HUES64 (cell line): ENCODE measurements at regions not wholly inside any gene's neighbourhood (a gene's known extent, or its start where the extent isn't known, plus 50 kb on each side); places are given as distances from the start of the nearest gene placed in this dataset.

ENCODE experiments used
- H3K27ac ChIP-seq: 2 replicates; pipeline ENCODE4 v1.7.0; 2013; ENCODE audit warnings: low read depth, low read length, inconsistent platforms
- H3K27me3 ChIP-seq: 2 replicates; pipeline ENCODE4 v1.6.1; 2013; ENCODE audit warnings: mild to moderate bottlenecking, low read length; ENCODE audit not compliant: insufficient read depth
- H3K36me3 ChIP-seq: 2 replicates; pipeline ENCODE4 v1.6.1; 2013; ENCODE audit warnings: mild to moderate bottlenecking, low read length; ENCODE audit not compliant: insufficient read depth
- H3K4me1 ChIP-seq: 2 replicates; pipeline ENCODE4 v1.6.1; 2013; ENCODE audit warnings: mild to moderate bottlenecking, low read length, moderate library complexity; ENCODE audit not compliant: insufficient read depth
- H3K4me3 ChIP-seq: 2 replicates; pipeline ENCODE4 v1.5.1; 2013; ENCODE audit warnings: mild to moderate bottlenecking, low read length, moderate library complexity
- H3K9ac ChIP-seq: 2 replicates; pipeline ENCODE4 v1.6.1; 2013; ENCODE audit warnings: mild to moderate bottlenecking, low read depth, low read length
- H3K9me3 ChIP-seq: 2 replicates; pipeline ENCODE4 v1.6.1; 2013; ENCODE audit warnings: low read depth, low read length; ENCODE audit not compliant: insufficient read depth
- WGBS: fragments of 150-250, 120-280 bp; methylation state at CpG from one replicate; pipeline ENCODE4 v1.1.7; 2013; ENCODE audit warnings: missing lambda C conversion rate; 5-methylcytosine and 5-hydroxymethylcytosine counted together

- Histone ChIP-seq H3K4me3 (0 out of 2 replicates have a peak overlapping the region, but pooled peaks have one; percentile 4), H3K36me3 (no peaks in the 10 kb centered on the region), H3K27ac (peak overlapping the region; percentile 89; the same call in 1 of the 2 replicates), H3K9me3 (no peaks in the 10 kb centered on the region), H3K9ac (no peak overlapping the region), H3K27me3 (no peaks in the 10 kb centered on the region), H3K4me1 (peaks cover 29% of the 10 kb centered on the region)
- WGBS = 17% methylated on average over 16 of the region's 17 CpGs
Measured at GRCh38 chr22:48369789-48370507, 1457.7 kb downstream of the BRD1 start.

GRCh38 chr22:48368975-48369525 lies 1458.6 kb downstream of the BRD1 start:
- peak overlapping the region; percentile 19; the same call in 1 of the 2 replicates for H3K9ac ChIP-seq

GRCh38 chr22:48367731-48368130 lies 1459.9 kb downstream of the BRD1 start:
- no peaks in the 10 kb centered on the region for H3K36me3 ChIP-seq
- H3K9ac ChIP-seq = no peak overlapping the region
- H3K4me1 ChIP-seq = peaks cover 28% of the 10 kb centered on the region
- no peaks in the 10 kb centered on the region for H3K27me3 ChIP-seq
- WGBS = 92% methylated on average over 12 of the region's 12 CpGs
- no peaks in the 10 kb centered on the region for H3K9me3 ChIP-seq
- no peak overlapping the region for H3K27ac ChIP-seq
- H3K4me3 ChIP-seq = no peak overlapping the region

More at GRCh38 chr22:48368975-48369525, 1458.6 kb downstream of the BRD1 start:
- Histone ChIP-seq H3K4me1 (peaks cover 29% of the 10 kb centered on the region), H3K9me3 (no peaks in the 10 kb centered on the region), H3K36me3 (no peaks in the 10 kb centered on the region), H3K4me3 (no peak overlapping the region), H3K27me3 (no peaks in the 10 kb centered on the region), H3K27ac (peak overlapping the region; percentile 89)
- WGBS = 63% methylated on average over 11 of the region's 11 CpGs

- Histone ChIP-seq H3K27ac (no peak overlapping the region), H3K4me1 (peaks cover 21% of the 10 kb centered on the region), H3K9me3 (no peaks in the 10 kb centered on the region), H3K9ac (no peak overlapping the region), H3K36me3 (no peaks in the 10 kb centered on the region), H3K4me3 (no peak overlapping the region), H3K27me3 (no peaks in the 10 kb centered on the region)
- WGBS = 96% methylated on average over 9 of the region's 9 CpGs
Measured at GRCh38 chr22:48366591-48366990, 1461.1 kb downstream of the BRD1 start.

GRCh38 chr22:48366056-48366455 lies 1461.6 kb downstream of the BRD1 start:
- no peak overlapping the region for H3K9ac ChIP-seq
- no peak overlapping the region for H3K27ac ChIP-seq
- peaks cover 21% of the 10 kb centered on the region for H3K4me1 ChIP-seq
- H3K36me3 ChIP-seq = no peaks in the 10 kb centered on the region
- no peak overlapping the region for H3K4me3 ChIP-seq
- H3K27me3 ChIP-seq = no peaks in the 10 kb centered on the region
- H3K9me3 ChIP-seq = no peaks in the 10 kb centered on the region
- WGBS = 96% methylated on average over 8 of the region's 8 CpGs

- 94% methylated on average over 4 of the region's 4 CpGs for WGBS
- Histone ChIP-seq H3K4me1 (peaks cover 14% of the 10 kb centered on the region), H3K36me3 (no peaks in the 10 kb centered on the region), H3K27me3 (no peaks in the 10 kb centered on the region), H3K4me3 (no peak overlapping the region), H3K27ac (no peak overlapping the region), H3K9me3 (no peaks in the 10 kb centered on the region), H3K9ac (no peak overlapping the region)
Measured at GRCh38 chr22:48365386-48365785, 1462.3 kb downstream of the BRD1 start.

- Histone ChIP-seq H3K9me3 (no peaks in the 10 kb centered on the region), H3K27ac (no peak overlapping the region), H3K4me1 (no peaks in the 10 kb centered on the region; the same call in 1 of the 2 replicates), H3K27me3 (no peaks in the 10 kb centered on the region), H3K9ac (no peak overlapping the region), H3K4me3 (no peak overlapping the region), H3K36me3 (no peaks in the 10 kb centered on the region)
- 90% methylated on average over 15 of the region's 15 CpGs for WGBS
Measured at GRCh38 chr22:48362721-48363404, 1464.8 kb downstream of the BRD1 start.

- Histone ChIP-seq H3K4me3 (no peak overlapping the region), H3K4me1 (no peaks in the 10 kb centered on the region; the same call in 1 of the 2 replicates), H3K36me3 (no peaks in the 10 kb centered on the region), H3K27me3 (no peaks in the 10 kb centered on the region), H3K9ac (no peak overlapping the region), H3K9me3 (no peaks in the 10 kb centered on the region), H3K27ac (no peak overlapping the region)
- 92% methylated on average over 1 of the region's 1 CpG for WGBS
Measured at GRCh38 chr22:48361099-48361639, 1466.5 kb downstream of the BRD1 start.

- WGBS = 94% methylated on average over 14 of the region's 14 CpGs
- no peaks in the 10 kb centered on the region for H3K36me3 ChIP-seq
- H3K9ac ChIP-seq = no peak overlapping the region
- no peaks in the 10 kb centered on the region for H3K9me3 ChIP-seq
- no peak overlapping the region for H3K27ac ChIP-seq
- no peaks in the 10 kb centered on the region for H3K27me3 ChIP-seq
- H3K4me1 ChIP-seq = no peaks in the 10 kb centered on the region; the same call in 1 of the 2 replicates
- no peak overlapping the region for H3K4me3 ChIP-seq
Measured at GRCh38 chr22:48359613-48359965, 1468.1 kb downstream of the BRD1 start.

- H3K36me3 ChIP-seq = no peaks in the 10 kb centered on the region
- H3K27ac ChIP-seq = no peak overlapping the region
- WGBS = 92% methylated on average over 18 of the region's 18 CpGs
- no peak overlapping the region for H3K4me3 ChIP-seq
- H3K9me3 ChIP-seq = no peaks in the 10 kb centered on the region
- H3K27me3 ChIP-seq = no peaks in the 10 kb centered on the region
- H3K4me1 ChIP-seq = no peaks in the 10 kb centered on the region; the same call in 1 of the 2 replicates
- H3K9ac ChIP-seq = no peak overlapping the region
Measured at GRCh38 chr22:48358886-48359612, 1468.6 kb downstream of the BRD1 start.
